GM21717 (cell line): ENCODE measurements at regions not wholly inside any gene's neighbourhood (a gene's known extent, or its start where the extent isn't known, plus 50 kb on each side); places are given as distances from the start of the nearest gene placed in this dataset.
"Not testable (repeated sequence)": the region's sequence is repeated elsewhere in the genome, so short reads cannot be mapped to it uniquely, and the experiment has no call there.

Experiments
- ATAC-seq: cut with Tn5 transposase; IDR thresholded peaks from one replicate; pipeline ENCODE4 v1.9.1; 2021; ENCODE audit warnings: mild to moderate bottlenecking, moderate library complexity; ENCODE audit not compliant: unreplicated experiment

DNA sequence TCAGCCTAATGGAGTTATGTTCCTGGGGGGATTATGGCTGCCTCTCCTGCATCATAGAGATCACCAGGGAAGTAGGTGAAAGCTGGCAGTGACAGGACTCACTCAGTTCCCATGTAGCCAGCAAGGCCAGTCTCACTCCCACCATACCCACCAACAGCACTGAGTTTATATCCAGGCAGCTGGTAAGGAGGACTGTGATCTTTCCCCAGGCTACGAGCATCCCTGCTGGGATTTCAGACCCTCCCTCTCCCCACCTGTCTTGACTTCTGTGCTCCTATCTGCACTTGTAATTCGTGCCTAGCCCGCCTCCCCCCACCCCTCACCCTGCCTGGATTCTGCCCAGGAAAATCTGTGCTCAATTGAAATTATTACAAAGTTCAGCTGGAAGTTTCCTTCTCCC is 499.1 kb upstream of the NUDT12 start:
- no peak for ATAC-seq

DNA sequence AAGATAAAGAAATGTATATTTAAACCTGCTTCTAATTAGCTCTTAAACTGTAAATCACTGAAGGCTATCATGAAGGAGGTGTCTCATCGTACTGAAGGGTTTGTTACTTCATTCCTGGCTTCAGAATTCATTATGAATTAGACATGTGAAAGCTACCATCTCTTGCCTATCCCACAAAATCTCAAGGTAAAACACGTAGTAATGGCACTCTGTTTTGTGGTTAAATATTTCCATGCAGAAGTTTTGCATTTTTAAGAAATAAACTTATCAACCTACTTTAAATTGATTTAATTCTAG is 490.7 kb upstream of the NUDT12 start:
- no peak for ATAC-seq

DNA sequence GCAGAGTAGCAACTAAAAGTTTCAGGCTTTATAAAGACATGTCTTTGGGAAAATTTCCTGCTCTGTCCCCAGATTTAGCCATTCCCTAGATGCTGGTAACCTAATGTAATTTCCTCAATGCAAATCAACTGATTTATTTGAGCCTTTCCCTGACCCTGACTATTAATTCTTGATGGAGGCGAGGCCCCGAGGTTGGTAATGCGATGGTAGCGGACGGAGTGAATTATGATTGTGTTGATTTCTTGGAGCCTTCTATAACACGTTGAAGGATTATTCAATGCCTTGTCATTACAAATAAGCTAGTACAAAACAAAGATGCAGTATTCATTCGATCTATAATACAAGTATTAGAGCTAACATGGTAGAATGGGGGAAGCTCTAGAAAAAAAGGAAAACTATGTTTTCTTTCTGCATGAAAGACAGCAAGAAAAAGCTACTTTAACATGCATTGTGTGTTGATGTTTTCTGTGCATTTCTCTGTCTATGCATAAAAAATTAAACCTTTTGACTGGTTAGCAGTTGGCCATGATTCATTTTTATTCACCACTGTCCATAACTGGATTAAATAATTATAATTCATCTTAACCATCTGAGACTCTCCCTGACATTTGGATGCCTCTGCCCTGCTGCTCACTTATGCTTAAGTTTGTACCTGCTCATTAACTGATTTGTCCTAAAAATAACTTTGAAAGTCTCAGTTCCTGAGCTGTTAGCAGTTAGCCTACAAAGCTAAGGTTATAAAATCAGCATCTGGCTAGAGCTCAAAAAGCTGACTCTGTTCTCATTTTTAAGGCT is 490.2 kb upstream of the NUDT12 start:
- no peak for ATAC-seq

DNA sequence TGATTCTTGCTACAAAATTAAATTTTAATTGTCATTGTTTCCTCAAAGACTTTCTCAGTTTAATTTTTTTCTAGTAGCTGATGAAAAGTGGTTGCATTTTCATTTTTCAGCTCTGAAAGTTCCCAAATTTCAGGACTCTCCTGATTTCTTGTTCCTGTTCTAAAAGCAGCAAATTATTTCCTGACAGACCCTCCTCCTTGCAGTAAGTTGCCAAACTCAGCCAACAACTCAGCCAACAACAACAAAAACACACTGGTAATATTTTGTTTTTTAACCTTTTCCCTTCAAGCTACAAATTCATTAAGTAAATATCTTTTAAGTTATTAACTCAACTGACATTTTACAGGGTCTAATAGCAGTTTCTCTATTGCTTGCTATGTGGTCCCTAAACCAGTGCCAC is 487.8 kb upstream of the NUDT12 start:
- ATAC-seq, result no peak

DNA sequence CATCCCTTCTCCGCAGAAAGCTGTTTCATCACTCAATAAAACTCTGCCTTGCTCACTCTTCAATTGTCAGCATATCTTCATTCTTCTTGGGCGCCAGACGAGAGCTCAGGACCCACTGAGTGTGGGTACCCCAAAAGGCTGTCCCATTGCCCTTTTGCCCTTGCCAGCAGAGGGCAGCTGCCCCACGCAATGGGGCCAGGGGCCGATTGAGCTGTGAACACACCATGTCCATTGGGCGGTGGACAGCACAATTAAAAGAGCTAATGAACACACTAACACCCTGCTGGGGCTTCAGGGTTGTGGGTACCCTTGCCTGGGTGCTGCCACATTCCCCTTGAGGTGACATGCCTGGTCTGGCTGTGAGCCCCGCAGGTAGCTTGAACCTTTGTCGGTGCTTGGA is 487.2 kb upstream of the NUDT12 start:
- ATAC-seq, result no peak

DNA sequence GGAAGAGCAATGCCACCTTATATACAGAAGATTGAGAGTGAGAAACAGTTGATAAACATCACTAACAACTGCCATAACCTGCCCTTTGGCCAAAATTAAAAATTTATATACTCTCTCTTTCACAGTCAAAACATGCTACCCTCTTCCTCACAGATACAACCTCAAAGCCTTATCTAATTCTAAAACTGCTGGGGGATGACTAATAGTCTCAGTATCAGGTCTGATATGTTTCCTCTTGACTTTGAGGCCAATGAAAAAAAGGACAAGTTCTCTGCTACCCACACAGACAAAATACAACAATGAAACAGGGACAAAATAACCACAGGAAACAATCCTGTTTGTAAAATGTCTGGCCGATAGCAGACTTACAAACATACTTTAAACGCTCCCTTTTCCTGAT is 485.6 kb upstream of the NUDT12 start:
- no peak for ATAC-seq

DNA sequence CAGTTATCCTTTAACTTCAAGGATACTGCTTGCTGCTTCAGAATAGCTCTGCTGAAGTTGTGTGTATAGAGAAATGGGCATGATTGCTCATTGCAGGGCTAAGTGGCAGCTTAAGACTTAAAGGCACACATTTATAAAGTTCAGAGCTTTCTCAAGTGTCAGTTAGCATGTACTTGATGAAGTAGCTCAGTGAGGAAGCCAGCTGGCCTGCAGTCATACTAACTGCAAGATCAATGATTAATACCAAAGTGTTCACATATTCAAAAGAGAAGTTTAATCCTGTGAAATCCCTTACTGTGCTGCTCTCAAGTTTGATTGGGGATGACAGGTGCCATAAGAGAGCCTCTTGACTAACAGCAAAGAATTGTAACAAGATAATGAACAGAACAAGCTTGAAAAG is 483.4 kb upstream of the NUDT12 start:
- ATAC-seq, result no peak

DNA sequence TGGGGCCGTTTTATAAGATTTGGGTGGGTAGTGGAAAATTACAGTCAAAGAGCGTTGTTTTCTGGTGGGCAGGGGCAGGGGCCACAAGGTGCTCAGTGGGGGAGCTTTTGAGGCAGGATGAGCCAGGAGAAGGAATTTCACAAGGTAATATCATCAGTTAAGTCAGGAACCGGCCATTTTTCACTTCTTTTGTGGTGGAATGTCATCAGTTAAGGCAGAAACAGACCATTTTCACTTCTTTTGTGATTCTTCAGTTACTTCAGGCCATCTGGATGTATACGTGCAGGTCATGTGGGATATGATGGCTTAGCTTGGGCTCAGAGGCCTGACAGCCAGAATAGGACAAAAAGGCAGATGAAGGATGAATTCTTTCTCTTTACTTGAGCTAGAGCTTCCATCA is 477.3 kb upstream of the NUDT12 start:
- ATAC-seq, result not testable (repeated sequence)

DNA sequence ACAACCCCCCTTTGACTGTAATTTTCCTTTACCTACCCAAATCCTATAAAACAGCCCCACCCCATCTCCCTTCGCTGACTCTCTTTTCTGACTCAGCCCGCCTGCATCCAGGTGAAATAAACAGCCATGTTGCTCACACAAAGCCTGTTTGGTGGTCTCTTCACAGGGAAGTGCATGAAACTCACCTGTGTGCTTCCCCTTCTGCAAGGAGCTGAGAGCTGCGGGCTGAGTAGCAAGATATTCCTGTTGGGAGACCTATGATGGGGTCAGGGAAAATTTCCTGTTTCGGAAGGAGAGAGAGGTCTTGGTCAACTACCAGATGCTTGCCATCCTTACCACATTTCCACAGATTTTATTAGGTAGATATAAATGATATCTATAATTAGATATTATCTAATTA is 474.5 kb upstream of the NUDT12 start:
- not testable (repeated sequence) for ATAC-seq

DNA sequence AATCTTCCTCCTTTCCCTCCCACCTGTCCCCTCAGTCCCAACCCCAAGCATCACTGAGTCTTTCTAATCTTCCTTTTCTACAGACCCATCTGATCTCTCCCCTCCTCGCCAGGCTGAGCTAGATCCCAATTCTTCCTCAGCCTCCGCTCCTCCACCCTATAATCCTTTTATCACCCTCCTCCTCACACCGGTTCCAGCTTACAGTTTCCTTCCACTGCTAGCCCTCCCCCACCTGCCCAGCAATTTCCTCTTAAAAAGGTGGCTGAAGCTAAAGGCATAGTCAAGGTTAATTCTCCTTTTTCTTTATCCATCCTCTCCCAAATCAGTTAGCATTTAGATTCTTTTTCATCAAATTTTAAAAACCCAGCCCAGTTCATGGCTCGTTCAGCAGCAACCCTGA is 470.6 kb upstream of the NUDT12 start:
- ATAC-seq, result not testable (repeated sequence)

DNA sequence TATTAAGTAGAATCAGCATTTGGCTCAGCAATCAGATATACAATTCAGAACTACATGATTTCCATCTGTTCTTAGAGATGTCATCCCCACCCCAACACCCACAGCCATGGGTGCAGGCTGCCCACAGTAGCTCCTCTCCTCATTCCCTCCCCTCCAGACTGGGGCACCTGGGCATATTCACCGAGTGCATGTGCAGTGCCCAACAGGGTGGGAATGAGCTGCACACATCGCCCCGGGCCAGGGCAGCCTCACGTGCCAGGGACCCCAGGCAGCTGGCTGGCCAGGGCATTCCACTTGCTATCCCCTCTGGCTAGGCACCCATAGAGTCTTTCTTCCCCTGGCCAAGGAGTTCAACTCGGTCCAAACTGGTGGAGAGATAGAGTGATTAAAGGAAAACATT is 461.9 kb upstream of the NUDT12 start:
- ATAC-seq, result no peak

DNA sequence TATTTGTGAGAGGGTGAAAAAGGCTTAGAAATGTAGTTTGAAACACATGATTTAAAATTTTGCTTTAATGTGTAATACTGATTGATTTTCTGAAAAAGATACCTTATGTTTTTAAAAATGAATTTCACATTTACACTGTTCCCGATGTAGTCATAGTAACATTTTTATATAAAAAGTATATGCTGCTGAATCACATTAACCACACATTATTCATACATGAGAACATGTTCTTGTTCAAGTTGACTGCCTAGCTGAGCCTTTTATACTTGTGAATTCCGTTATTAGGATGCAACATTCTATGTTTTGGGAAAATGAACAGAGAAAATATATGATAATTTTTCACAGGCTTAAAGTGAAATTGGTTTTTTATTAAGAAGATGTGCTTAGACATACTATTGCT is 461.1 kb upstream of the NUDT12 start:
- ATAC-seq, result no peak

DNA sequence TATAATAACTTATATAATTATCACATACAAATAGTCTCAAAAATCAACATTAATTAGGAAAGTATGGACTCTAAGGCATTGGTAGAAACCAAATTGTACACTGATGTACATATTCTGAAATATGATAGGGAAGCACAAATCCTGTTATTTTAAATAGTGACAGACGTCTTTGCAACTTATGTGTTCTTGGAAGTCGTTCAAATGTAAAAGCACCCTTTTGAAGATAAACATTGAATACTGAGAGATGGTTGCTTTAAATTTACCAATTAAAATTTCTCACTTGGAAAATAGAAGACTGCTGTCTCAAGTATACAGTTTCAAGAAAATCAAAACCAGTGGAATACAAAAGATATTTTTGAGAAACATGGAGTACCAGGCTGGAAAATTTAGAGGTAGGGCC is 457.4 kb upstream of the NUDT12 start:
- no peak for ATAC-seq

DNA sequence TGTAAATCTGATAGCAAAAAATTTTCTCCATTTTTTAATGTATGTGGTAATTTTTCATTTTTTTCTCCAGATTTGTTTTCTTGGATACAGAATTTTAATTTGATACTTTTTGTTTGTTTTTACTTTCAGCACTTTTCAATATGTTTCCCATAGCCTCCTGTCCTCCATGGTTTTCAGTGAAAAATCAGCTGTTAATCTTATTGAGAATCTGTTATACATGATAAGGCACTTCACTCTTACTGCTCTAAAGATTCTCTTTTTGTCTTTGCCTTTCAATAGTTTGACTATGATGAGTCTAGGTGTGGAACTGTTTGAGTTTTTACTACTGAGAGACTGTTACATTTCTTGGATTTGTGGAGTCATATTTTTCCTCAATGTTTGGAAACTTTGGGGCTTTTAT is 455.7 kb upstream of the NUDT12 start:
- no peak for ATAC-seq

DNA sequence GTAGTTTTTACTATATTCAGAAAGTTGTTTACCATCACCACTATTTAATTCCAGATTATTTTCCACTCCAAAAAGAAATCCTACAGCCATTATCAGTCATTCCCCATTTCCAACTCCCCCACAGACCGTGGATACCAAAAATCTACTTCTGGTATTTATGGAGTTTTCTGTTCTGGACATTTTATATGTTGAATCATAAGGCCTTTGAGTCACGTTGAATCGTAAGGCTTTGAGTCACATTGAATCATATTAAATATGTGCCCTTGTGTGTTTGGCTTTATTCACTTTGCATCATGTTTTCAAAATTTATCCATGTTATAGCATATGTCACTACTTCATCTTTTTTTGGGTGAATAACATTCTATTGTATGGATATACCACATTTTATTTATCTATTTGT is 454.1 kb upstream of the NUDT12 start:
- ATAC-seq, result no peak

DNA sequence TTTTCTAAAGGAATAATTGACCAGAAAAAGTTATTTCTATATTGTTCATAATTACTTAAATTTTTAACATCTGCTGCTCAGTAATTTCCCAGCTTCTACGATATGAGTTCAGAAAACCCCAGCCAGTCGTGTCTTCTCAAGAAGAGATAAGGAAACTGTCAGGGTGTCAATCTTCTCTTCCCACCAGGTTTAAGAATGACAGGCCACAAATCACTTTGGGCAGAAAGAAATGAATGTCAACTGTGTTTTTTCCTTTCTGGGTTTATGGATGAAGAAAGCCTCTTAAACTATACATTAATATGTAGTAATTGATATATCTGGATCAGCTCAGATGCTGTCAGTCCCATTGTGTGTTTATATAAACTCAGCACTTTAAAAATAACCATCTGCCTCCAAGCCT is 453.2 kb upstream of the NUDT12 start:
- ATAC-seq, result no peak

DNA sequence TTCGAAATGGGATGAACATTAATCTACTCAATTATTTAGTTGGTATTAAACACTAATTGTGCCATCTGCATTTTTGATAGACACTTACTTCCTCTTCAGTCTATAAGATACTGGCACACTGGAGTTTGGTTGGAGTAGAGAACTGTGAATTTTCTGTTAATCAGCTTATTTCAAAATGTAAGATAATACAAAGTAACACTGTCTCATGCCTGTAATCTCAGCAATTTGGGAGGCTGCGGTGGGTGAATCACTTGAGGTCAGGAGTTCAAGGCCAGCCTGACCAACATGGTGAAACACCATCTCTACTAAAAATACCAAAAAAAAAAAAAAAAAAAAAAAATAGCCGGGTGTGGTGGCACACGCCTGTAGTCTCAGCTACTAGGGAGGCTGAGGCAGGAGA is 440.2 kb upstream of the NUDT12 start:
- ATAC-seq, result not testable (repeated sequence)

DNA sequence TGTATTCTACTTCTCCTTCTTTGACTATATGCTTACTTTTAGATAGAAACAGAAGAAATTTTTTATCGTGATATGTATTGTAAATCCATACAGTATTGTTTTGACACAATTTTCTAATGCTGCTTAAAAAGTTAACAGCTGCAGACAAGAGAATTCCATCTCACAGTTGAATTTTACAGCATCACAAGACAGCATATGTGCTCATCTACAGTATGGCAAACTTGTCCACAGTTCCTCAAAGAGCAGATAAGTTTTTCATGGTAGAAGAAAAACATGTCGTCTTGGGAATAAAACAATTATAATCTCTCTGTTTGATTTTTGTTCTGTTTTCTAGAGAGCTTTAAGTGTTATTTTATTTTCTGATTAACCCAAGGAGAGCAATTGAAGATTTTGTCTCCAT is 438.5 kb upstream of the NUDT12 start:
- no peak for ATAC-seq

DNA sequence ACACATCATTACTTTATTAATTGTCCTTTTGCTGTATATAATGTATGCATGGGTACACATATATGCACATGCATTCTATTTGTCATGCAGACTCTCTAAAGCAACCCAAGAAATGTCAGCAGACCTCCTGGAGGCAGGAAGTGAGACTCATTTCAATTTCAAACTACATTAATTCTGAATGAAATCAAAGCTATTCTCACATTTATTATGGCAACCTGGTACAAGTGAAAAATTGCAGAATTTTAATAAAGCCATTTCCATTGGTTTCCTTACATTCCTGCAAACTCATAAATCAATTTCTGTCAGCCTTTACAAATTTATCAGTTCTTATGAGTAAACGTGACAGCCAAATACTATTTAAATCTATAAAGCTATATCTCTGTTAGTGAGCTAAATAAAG is 430.4 kb upstream of the NUDT12 start:
- ATAC-seq, result no peak

DNA sequence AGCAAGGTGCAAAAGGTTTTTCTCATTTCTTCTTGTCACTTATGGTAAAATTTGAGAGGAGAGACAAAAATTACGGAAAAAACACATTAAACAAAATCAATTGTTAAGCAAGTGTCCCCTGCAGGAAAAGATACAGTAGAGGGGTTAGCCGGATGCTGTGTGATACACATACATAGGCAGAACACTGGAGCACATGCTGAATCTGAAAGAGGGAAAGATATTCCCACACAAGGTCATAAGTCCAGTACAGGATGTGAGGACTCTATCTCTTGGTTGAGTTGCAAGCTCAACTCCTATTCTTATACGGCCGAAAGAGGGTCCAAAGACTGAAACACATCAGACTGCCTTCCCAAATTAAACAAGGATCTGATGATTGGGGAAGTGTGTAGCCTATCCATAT is 427.5 kb upstream of the NUDT12 start:
- no peak for ATAC-seq

DNA sequence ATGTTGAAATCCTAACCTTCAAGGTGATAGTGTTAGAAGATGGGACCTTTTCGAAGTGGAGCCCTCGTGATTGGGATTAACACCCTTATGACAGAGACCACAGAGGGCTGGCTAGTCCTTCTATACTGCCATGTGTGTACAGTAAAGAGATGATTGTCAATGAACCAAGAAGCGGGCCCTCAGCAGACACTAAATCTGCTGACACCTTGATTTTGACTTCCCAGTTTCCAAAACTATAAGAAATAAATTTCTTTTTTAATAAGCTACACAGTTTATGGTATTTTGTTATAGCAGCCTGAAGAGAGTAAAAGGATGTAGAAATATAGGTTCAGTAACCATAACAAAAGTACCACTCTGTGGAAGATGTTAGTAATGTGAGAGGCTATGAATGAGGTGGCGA is 419.0 kb upstream of the NUDT12 start:
- ATAC-seq, result no peak

DNA sequence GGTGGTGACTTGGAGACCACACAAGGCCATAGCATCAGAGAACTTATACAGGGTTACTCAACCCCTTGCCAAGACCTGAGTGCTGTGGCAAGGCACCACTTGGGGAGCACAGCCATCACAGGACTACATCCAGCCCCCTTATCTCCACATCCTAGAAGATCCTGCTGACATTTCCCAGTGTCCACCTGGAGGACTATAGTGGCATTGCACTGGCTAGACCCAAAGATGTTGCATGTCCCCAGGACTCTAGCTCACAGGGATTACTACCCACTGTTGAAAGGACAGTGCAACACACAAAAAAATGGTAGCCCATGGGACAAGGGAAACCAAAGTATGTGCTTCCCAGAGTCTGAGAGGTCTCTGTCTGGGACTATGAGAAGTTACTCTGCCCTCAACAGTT is 411.1 kb upstream of the NUDT12 start:
- no peak for ATAC-seq

DNA sequence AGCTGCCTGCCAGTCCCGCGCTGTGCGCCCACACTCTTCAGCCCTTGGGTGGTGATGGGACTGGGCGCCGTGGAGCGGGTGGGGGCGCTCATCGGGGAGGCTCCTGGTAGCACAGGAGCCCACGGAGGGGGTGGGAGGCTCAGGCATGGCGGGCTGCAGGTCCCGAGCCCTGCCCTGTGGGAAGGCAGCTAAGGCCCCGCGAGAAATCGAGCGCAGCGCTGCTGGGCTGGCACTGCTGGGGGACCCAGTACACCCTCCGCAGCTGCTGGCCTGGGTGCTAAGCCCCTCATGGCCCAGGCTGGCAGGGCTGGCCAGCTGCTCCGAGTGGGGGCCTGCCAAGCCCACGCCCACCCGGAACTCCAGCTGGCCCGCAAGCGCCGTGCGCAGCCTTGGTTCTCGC is 403.7 kb upstream of the NUDT12 start:
- not testable (repeated sequence) for ATAC-seq
